DND-41 (cell line): ENCODE measurements at regions not wholly inside any gene's neighbourhood (a gene's known extent, or its start where the extent isn't known, plus 50 kb on each side); places are given as distances from the start of the nearest gene placed in this dataset.

Experiments used
- ATAC-seq: fragments of 200-7000 bp; cut with Tn5 transposase; 3 replicates; pipeline ENCODE4 v1.9.1; 2021; ENCODE audit warnings: low read depth; ENCODE audit not compliant: insufficient read depth
- DNase-seq: peaks from one replicate; pipeline ENCODE4 v3.0.0-alpha.2; 2020
- H2AFZ ChIP-seq: 2 replicates; pipeline ENCODE4 v1.6.0; 2012; ENCODE audit warnings: low read depth, low read length
- H3K27ac ChIP-seq: 2 replicates; pipeline ENCODE4 v1.5.1; 2012; ENCODE audit warnings: low read length, inconsistent platforms
- H3K27me3 ChIP-seq: fragments of 200-600 bp; sonication (generic); 2 replicates; pipeline ENCODE4 v1.6.0; 2012; ENCODE audit warnings: low read length, mild to moderate bottlenecking, inconsistent platforms; ENCODE audit not compliant: insufficient read depth, poor library complexity
- H3K36me3 ChIP-seq: 2 replicates; pipeline ENCODE4 v1.5.1; 2012; ENCODE audit warnings: low read length, inconsistent platforms; ENCODE audit not compliant: insufficient read depth
- H3K4me1 ChIP-seq: 2 replicates; pipeline ENCODE4 v1.5.1; 2012; ENCODE audit warnings: mild to moderate bottlenecking, low read length; ENCODE audit not compliant: insufficient read depth
- H3K4me2 ChIP-seq: 2 replicates; pipeline ENCODE4 v1.6.0; 2012; ENCODE audit warnings: mild to moderate bottlenecking, moderate library complexity, low read length, inconsistent platforms; ENCODE audit not compliant: insufficient read depth
- H3K4me3 ChIP-seq, 2 experiments: fragments of 200-600 bp in 1 of 2; shearing (Covaris generic) in 1 of 2; 2 replicates each; pipeline ENCODE4 v1.5.1; 2012 to 2016; ENCODE audit warnings: inconsistent platforms in 2 of 2, low read length in 2 of 2, mild to moderate bottlenecking in 2 of 2, low read depth in 1 of 2, moderate library complexity in 1 of 2
- H3K79me2 ChIP-seq: 2 replicates; pipeline ENCODE4 v1.6.0; 2012; ENCODE audit warnings: low read length, inconsistent platforms; ENCODE audit not compliant: insufficient read depth
- H3K9ac ChIP-seq: 2 replicates; pipeline ENCODE4 v1.6.0; 2012; ENCODE audit warnings: low read depth, mild to moderate bottlenecking, inconsistent platforms, low read length, moderate library complexity
- H3K9me3 ChIP-seq: 2 replicates; pipeline ENCODE4 v1.5.1; 2012; ENCODE audit warnings: low read length, moderate library complexity, mild to moderate bottlenecking, inconsistent platforms; ENCODE audit not compliant: insufficient read depth, severe bottlenecking
- H4K20me1 ChIP-seq: 2 replicates; pipeline ENCODE4 v1.6.0; 2012; ENCODE audit warnings: low read length; ENCODE audit not compliant: insufficient read depth
- CTCF ChIP-seq: IDR thresholded peaks from 2 replicates; pipeline ENCODE4 v1.5.1; 2012; ENCODE audit warnings: borderline replicate concordance, low read length, moderate library complexity, mild to moderate bottlenecking; ENCODE audit not compliant: poor library complexity, severe bottlenecking; ENCODE audit errors: extremely low read depth
- EZH2 ChIP-seq: IDR thresholded peaks from 3 replicates; pipeline ENCODE4 v1.6.1; 2012; ENCODE audit warnings: borderline replicate concordance, low read depth, mild to moderate bottlenecking, moderate library complexity, low read length, inconsistent platforms; ENCODE audit not compliant: severe bottlenecking

- no peaks in the 10 kb centered on the region for H3K4me1 ChIP-seq
- no peak overlapping the region for H3K4me2 ChIP-seq
- no peak for ATAC-seq
- H3K27me3 ChIP-seq, result no peaks in the 10 kb centered on the region
- no peak overlapping the region for H3K9ac ChIP-seq
- H3K9me3 ChIP-seq, result no peaks in the 10 kb centered on the region
- no peaks in the 10 kb centered on the region for H4K20me1 ChIP-seq
- H3K4me3 ChIP-seq, result no peak overlapping the region
- H3K27ac ChIP-seq, result no peak overlapping the region
- H3K79me2 ChIP-seq, result no peaks in the 10 kb centered on the region
- TF ChIP-seq CTCF, result no peak
- no peak for TF ChIP-seq EZH2
- no peak for DNase-seq
- H2AFZ ChIP-seq, result no peak overlapping the region
- no peaks in the 10 kb centered on the region for H3K36me3 ChIP-seq
Observed at GRCh38 chr10:120251821-120252442, 205.1 kb upstream of the PLPP4 start.

- ATAC-seq (no peak), DNase-seq (no peak)
- H3K27me3 ChIP-seq, result no peaks in the 10 kb centered on the region
- H3K4me1 ChIP-seq, result no peaks in the 10 kb centered on the region
- no peak overlapping the region for H2AFZ ChIP-seq
- H4K20me1 ChIP-seq, result no peaks in the 10 kb centered on the region
- H3K36me3 ChIP-seq, result no peaks in the 10 kb centered on the region
- H3K79me2 ChIP-seq, result no peaks in the 10 kb centered on the region
- H3K4me3 ChIP-seq, result no peak overlapping the region
- no peak overlapping the region for H3K4me2 ChIP-seq
- no peak for TF ChIP-seq CTCF
- no peak for TF ChIP-seq EZH2
- no peak overlapping the region for H3K9ac ChIP-seq
- no peak overlapping the region for H3K27ac ChIP-seq
- H3K9me3 ChIP-seq, result no peaks in the 10 kb centered on the region
Observed at GRCh38 chr10:120253131-120253530, 203.9 kb upstream of the PLPP4 start.

GRCh38 chr10:120260456-120260855 is 196.6 kb upstream of the PLPP4 start:
- Histone ChIP-seq H3K9me3 (no peaks in the 10 kb centered on the region), H4K20me1 (no peaks in the 10 kb centered on the region), H3K36me3 (no peaks in the 10 kb centered on the region), H3K4me3 (no peak overlapping the region), H2AFZ (no peak overlapping the region), H3K4me1 (no peaks in the 10 kb centered on the region), H3K9ac (no peak overlapping the region), H3K27ac (no peak overlapping the region), H3K79me2 (no peaks in the 10 kb centered on the region), H3K4me2 (no peak overlapping the region), H3K27me3 (peaks cover 24% of the 10 kb centered on the region)
- no peak for DNase-seq
- TF ChIP-seq EZH2 (no peak), CTCF (no peak)
- ATAC-seq, result no peak
